22Rv1 (cell line): ENCODE measurements at regions not wholly inside any gene's neighbourhood (a gene's known extent, or its start where the extent isn't known, plus 50 kb on each side); places are given as distances from the start of the nearest gene placed in this dataset.

Source experiments
- CTCF ChIP-seq: fragments of 450-650 bp; IDR thresholded peaks from 2 replicates; pipeline ENCODE4 v1.5.1; 2017; ENCODE audit warnings: mild to moderate bottlenecking
- ZFX ChIP-seq: fragments of 450-650 bp; IDR thresholded peaks from 2 replicates; pipeline ENCODE4 v1.6.1; 2017; ENCODE audit warnings: antibody characterized with exemption, borderline replicate concordance

- TF ChIP-seq CTCF (no peak), ZFX (no peak)
Observed at GRCh38 chr5:171654881-171655280, 130.7 kb upstream of the SMIM23 start.
